KOPT-K1 (cell line): ENCODE measurements at regions not wholly inside any gene's neighbourhood (a gene's known extent, or its start where the extent isn't known, plus 50 kb on each side); places are given as distances from the start of the nearest gene placed in this dataset.

Experiments used
- H3K27ac ChIP-seq: fragments of 200-600 bp; sonication (generic); 2 replicates; pipeline ENCODE4 v1.5.1; 2016; ENCODE audit warnings: antibody characterized with exemption, mild to moderate bottlenecking, low read depth, low read length; ENCODE audit not compliant: poor library complexity, severe bottlenecking
- H3K36me3 ChIP-seq: fragments of 200-600 bp; sonication (generic); 2 replicates; pipeline ENCODE4 v1.5.1; 2017; ENCODE audit warnings: antibody characterized with exemption, mild to moderate bottlenecking, low read length, moderate library complexity; ENCODE audit not compliant: insufficient read depth
- H3K9me3 ChIP-seq: fragments of 200-600 bp; sonication (generic); 2 replicates; pipeline ENCODE4 v1.5.1; 2017; ENCODE audit warnings: antibody characterized with exemption, low read length, mild to moderate bottlenecking; ENCODE audit not compliant: insufficient read depth, poor library complexity, severe bottlenecking

- H3K9me3 ChIP-seq = peaks cover 6% of the 10 kb centered on the region
Observed at GRCh38 chr5:82384034-82384750, 106.0 kb upstream of the RPS23 start.

GRCh38 chr5:82381591-82381990, 103.4 kb upstream of the RPS23 start:
- Histone ChIP-seq H3K9me3 (peaks cover 9% of the 10 kb centered on the region), H3K36me3 (no peaks in the 10 kb centered on the region)

More at GRCh38 chr5:82384034-82384750, 106.0 kb upstream of the RPS23 start:
- Histone ChIP-seq H3K27ac (no peak overlapping the region), H3K36me3 (no peaks in the 10 kb centered on the region)

DNA sequence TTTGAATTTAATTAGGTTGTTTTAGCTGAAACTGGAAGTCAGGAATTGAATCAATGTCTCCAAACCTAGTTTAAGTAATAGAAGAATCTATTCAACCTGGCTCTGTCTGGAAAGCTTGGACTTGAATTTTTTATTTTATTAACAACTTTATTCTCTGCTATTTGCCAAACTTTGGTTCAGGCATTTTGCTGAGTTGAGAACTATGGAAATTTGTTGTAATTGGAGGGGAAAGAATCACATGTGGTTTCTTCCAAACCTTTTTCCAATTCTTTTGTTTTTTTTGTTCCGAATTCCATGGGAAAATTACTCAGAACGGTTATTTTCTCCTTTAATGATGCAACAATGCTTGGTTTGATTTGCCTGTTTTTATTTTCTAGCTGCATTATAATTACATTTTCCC, 98.2 kb upstream of the RPS23 start:
- H3K36me3 ChIP-seq = no peaks in the 10 kb centered on the region
- H3K9me3 ChIP-seq = peaks cover 9% of the 10 kb centered on the region
- H3K27ac ChIP-seq = no peak overlapping the region

More at GRCh38 chr5:82381591-82381990, 103.4 kb upstream of the RPS23 start:
- H3K27ac ChIP-seq = no peak overlapping the region

- Histone ChIP-seq H3K36me3 (no peaks in the 10 kb centered on the region), H3K9me3 (peaks cover 9% of the 10 kb centered on the region), H3K27ac (no peak overlapping the region)
Observed at GRCh38 chr5:82375488-82376244, 97.5 kb upstream of the RPS23 start.

- H3K36me3 ChIP-seq = no peaks in the 10 kb centered on the region
- peaks cover 5% of the 10 kb centered on the region for H3K9me3 ChIP-seq
- H3K27ac ChIP-seq = no peak overlapping the region
Observed at GRCh38 chr5:82374637-82375036, 96.5 kb upstream of the RPS23 start.

GRCh38 chr5:82367930-82368329, 89.8 kb upstream of the RPS23 start:
- Histone ChIP-seq H3K9me3 (no peaks in the 10 kb centered on the region), H3K36me3 (no peaks in the 10 kb centered on the region), H3K27ac (no peak overlapping the region)

- Histone ChIP-seq H3K9me3 (no peaks in the 10 kb centered on the region), H3K36me3 (no peaks in the 10 kb centered on the region), H3K27ac (no peak overlapping the region)
Observed at GRCh38 chr5:82365744-82366228, 87.6 kb upstream of the RPS23 start.

DNA sequence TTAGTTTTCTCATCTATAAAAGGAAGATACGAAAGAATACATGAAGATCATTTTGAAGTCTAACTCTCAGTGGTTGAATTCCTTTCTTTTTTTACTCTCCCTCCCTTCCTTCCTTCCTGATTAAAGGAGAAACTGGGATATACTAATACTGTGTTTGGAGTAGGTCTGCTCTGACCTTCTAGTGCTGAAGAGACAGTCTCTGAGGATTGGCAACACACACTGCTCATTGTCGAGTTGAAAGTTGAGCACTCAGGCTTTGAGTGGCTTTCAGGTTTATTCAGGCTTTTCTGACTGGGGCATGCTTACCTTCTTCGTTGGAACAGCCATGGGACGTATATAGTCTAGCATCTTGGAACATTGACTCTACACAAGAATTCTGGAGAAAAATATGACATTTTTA, 86.9 kb upstream of the RPS23 start:
- H3K9me3 ChIP-seq = no peaks in the 10 kb centered on the region
- H3K27ac ChIP-seq = no peak overlapping the region
- no peaks in the 10 kb centered on the region for H3K36me3 ChIP-seq

- Histone ChIP-seq H3K9me3 (no peaks in the 10 kb centered on the region), H3K36me3 (no peaks in the 10 kb centered on the region), H3K27ac (no peak overlapping the region)
Observed at GRCh38 chr5:82364497-82364896, 86.3 kb upstream of the RPS23 start.

DNA sequence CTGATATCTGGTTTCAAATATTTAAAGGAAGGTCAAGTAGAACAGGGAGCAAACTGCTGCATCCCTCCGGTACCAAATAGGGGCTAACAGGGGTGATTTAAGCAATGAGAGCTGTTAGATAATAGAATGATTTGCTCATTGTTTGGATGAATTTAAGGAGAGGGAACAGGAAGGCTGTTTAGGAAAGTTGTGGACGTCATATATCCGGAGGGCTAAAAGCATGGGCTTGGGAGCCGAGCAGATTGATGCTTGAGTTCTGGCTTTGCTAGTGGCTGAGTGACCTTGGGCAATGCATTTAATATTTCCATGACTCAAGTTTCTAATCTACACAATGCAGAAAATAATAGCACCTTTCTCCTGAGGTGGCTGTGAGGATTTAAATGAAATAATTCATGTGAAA, 85.4 kb upstream of the RPS23 start:
- no peaks in the 10 kb centered on the region for H3K36me3 ChIP-seq

GRCh38 chr5:82362636-82363035, 84.5 kb upstream of the RPS23 start:
- Histone ChIP-seq H3K9me3 (no peaks in the 10 kb centered on the region), H3K36me3 (no peaks in the 10 kb centered on the region), H3K27ac (no peak overlapping the region)

More for the DNA sequence above, 85.4 kb upstream of the RPS23 start:
- Histone ChIP-seq H3K9me3 (no peaks in the 10 kb centered on the region), H3K27ac (no peak overlapping the region)

DNA sequence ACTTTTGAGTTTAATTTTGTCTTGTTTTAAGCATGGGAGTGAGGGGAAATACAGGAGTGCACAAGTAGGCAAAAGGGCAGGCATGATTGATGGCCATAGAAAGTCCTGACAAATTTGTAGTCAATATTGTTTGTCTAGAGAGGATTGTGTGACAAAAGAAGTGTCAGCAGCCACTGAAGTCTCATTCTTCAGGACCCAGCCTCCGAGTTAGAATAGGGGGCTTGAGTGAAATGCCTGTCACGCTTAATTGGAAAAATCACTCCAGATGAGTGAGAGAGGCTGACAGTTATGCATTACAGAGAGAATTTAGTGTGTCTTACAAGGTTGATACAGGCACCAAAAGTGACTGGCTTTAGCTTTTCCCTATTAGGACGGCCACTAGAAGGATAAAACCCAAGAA, 81.9 kb upstream of the RPS23 start:
- Histone ChIP-seq H3K9me3 (no peaks in the 10 kb centered on the region), H3K36me3 (no peaks in the 10 kb centered on the region), H3K27ac (peak overlapping the region; percentile 86)

- Histone ChIP-seq H3K27ac (peak overlapping the region; percentile 86), H3K36me3 (no peaks in the 10 kb centered on the region), H3K9me3 (no peaks in the 10 kb centered on the region)
Observed at GRCh38 chr5:82359272-82359671, 81.1 kb upstream of the RPS23 start.

DNA sequence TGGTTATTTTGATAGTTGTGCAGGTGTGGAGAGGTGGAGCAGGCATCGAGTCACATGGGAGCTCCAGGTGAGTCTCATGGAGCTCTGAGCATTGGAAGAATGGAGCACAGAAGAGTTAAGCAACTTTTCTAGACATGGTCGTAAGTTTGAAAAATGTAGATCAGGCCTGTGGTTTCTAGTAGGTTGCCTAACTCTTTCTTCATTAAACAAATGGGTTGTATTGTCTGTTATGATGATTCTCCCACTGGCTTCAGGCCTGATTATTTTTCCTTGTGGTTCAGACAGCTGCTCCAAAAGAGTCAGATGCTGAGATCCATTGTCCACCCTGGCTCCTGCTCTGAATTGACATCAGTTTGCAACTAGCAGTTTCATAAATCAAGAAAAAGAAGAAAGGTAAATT, 80.3 kb upstream of the RPS23 start:
- H3K9me3 ChIP-seq = no peaks in the 10 kb centered on the region
- peak overlapping the region; percentile 86 for H3K27ac ChIP-seq
- no peaks in the 10 kb centered on the region for H3K36me3 ChIP-seq

DNA sequence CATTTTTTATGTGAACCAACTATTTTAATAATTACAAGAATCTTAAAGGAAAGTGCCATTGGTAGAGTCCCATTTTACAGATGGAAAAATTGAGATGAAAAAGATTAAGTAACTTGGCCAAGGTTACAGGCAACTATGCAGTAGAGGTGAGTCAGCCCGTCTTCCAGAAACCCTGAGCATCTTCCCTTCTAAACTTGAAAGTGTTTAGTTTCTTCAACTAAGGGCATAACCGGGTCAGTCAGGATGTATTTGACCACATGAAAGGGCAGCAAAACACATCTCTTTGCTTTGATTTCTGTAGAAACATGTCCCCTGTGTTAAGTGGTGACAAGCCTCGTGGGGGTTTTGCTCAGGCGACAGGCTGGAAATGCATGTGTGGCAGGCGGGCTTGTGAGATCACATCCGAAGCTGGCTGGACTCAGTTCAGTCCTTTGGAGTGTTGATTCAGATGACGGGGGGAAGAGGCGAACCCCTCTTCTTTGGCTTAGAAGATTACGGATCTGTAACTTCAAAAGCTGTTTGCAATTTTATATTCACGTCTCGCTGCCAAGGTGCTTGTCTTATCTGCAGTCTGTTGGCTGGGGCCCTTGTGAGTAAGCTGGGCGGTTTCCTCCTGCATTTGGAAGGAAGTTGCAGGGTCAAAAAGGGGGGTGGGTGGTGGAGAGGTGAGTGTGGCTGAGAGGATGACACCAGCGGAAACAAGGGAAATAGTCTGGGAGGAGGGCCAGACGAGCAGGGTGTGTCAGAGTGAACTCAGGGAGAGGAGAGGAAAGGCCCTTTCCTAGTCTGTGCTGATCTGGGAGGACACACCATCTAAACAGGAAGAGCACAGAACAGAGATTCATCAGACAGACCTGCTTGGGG, 78.9 kb upstream of the RPS23 start:
- H3K27ac ChIP-seq = peak overlapping the region; percentile 86
- H3K9me3 ChIP-seq = no peaks in the 10 kb centered on the region
- no peaks in the 10 kb centered on the region for H3K36me3 ChIP-seq
